Suppressor macrophage treated with lipopolysaccharide for 4 hours (primary cell): ENCODE measurements at regions not wholly inside any gene's neighbourhood (a gene's known extent, or its start where the extent isn't known, plus 50 kb on each side); places are given as distances from the start of the nearest gene placed in this dataset.
"Not testable (repeated sequence)": the region's sequence is repeated elsewhere in the genome, so short reads cannot be mapped to it uniquely, and the experiment has no call there.

ENCODE experiments used
- DNase-seq: peaks from one replicate; pipeline ENCODE4 v3.0.0-alpha.2; 2020

DNA sequence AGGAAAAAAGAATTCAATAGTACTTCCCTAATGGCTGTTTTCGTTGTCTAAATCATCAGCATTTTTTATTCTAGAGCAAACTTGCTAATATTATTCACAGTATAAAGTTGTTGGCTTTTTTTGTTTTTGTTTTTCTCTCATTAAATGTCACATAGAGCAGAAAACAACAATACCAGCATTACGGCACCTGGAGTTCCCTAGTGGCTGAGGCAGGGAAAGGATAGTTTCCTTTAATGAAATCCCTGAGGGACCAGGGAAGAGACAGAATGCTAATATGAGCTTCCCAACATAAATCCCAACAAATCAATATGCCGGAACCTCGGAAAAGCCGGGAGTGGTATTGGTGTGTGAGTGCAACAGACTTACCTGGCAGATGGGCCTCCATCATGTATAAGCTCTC, 235.2 kb upstream of the ASCC3 start:
- DNase-seq: no peak

DNA sequence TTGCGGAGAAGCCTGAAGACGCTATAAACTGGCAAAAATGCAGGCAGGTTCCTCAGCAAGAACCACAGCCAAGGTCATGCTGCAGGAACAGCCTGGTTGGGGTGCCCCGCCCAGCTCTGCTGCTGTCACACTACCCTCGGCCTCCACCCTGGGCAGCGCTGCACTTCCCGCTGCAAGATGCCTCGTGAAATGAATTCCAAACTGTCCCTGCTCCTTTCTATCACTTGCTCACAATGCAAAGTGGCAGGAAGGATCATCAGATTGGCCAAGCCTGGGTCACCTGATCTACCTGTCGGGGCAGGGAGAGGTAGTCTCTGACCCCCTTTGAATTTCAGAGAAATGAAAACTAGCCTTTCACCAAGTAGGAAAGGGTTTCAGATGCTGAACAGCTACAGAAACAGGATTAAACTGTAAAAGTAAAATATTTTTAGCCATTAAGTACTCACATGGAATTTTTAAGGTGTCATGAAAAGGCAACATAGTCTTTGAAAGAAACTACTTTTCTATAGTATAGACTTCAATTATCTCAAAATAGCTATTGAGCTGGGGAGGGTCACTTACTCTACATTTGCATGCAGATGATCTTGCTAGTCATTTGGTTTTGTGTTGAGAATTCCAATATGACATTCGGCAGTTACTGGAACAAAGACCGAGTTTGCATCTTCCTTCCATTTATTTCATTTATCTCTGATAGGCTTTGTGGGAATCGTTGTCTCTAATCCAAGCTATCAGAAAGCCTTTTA, 236.4 kb upstream of the ASCC3 start:
- DNase-seq: no peak

DNA sequence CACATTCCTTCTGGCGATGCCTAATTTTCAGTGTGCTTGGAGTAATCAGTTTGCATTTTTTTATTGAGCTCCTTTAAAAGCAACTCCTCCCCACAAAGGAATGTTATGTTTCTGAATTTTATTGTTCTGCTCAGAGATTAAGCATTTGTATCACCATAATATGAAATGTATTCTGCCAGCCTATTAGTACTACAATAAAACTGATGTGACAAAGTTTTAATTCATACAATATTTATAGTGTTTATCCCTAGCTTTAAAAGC, 236.9 kb upstream of the ASCC3 start:
- no peak for DNase-seq

- DNase-seq: no peak
Measured at GRCh38 chr6:101120747-101121146, 239.6 kb upstream of the ASCC3 start.

DNA sequence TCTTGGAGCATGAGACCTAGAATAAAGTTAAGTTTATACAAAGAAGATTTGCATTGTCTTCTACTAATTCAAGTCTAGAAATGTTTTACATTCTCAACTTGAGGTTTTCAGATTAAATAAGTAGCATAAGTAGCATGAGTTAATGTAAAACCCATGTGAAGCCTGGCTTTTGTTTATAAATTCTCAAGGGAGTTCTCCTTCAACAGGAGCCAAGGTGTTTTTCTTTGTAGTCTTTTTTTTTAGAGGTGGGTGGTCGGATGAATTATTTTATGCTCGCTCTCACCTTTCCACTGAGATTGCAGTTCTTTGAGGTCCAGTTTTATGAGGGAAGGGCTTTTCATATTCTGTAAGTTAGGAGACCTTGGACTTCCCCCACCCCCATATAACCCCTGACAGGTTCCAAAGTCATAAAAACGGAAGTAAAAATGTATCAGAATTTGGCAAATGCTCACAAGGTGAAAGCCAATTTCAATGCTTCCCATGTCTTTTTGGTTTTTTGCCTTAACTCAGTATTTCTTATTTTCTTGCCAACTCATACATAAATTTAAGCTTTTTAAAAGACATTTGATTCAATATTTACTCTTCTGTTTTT, 244.3 kb upstream of the ASCC3 start:
- DNase-seq: no peak

DNA sequence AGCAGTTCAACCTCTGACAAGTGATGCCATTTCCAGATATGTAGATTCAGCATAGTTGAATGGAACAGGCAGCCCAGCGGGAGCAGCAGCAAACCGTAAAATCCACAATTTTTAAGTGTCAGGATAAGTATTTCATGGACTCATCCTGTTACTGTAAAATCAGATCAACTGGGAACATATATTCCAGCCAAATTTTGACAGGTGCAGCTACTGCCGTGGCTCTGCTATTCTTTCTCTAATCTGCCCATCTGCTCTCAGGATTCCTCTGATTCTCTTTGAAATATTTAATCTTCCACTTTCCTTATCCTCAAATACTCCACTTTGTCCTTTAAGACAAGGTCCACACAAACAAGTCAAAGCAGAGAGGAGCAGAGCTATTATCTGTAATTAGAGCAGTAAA, 245.4 kb upstream of the ASCC3 start:
- DNase-seq: no peak

DNA sequence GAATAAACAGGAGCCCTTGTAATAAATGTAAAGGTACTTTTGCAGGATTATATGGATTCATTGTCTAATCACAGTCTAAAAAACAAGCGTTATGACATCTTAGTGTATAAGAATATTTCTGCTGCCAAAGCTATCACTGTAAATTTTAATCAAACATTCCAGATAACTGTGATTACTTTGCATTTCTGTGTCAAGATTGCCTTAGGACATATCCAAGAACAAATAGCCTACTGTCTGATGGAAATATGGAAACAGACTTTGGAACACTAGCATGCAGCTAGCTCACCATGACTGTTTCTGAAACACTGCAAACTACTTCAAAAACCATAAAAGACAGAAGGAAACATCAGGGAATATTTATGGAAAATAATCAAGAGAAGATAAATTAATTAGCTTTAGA, 248.7 kb upstream of the ASCC3 start:
- DNase-seq: no peak

DNA sequence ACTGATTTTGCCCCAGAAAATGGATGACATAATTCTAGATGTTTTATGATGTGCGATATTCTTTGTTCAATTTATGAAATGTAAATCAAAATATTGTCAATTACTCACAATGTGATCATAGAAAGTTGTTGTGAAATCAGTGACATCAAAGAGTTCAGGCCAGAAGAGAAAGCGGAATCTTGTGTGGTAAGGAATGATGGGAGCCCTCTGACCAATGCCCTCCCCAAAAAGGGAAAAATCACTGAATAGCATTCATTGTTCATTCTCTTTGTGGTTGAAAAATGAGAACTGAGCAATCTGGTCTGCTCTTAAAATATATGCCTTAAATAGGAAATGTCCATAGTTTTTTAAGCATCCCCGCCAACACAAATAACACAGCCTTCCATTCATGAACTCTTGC, 247.1 kb upstream of the GRIK2 start:
- no peak for DNase-seq

GRCh38 chr6:101150226-101150625, 243.3 kb upstream of the GRIK2 start:
- no peak for DNase-seq

DNA sequence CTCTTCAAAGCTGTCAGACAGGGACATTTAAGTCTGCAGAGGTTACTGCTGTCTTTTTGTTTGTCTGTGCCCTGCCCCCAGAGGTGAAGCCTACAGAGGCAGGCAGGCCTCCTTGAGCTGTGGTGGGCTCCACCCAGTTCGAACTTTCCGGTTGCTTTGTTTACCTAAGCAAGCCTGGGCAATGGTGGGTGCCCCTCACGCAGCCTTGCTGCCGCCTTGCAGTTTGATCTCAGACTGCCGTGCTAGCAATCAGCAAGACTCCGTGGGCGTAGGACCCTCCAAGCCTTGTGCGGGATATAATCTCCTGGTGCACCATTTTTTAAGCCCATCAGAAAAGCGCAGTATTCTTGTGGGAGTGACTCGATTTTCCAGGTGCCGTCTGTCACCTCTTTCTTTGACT, 235.9 kb upstream of the GRIK2 start:
- not testable (repeated sequence) for DNase-seq

GRCh38 chr6:101163611-101164010, 229.9 kb upstream of the GRIK2 start:
- DNase-seq: no peak

GRCh38 chr6:101167638-101168037, 225.9 kb upstream of the GRIK2 start:
- no peak for DNase-seq

DNA sequence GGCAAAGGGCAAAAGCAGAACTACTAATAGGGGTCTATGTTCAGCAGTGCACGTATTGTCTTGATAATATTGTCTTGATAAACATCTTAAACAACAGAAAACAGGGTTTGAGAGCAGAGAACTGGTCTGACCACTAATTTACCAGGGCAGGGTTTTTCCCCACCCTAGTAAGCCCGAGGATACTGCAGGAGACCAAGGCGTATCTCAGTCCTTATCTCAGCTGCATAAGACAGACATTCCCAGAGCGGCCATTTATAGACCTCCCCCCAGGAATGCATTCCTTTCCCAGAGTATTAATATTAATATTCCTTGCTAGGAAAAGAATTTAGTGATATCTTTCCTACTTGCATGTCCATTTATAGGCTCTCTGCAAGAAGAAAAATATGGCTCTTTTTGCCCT, 222.5 kb upstream of the GRIK2 start:
- DNase-seq: not testable (repeated sequence)

GRCh38 chr6:101178748-101179147, 214.8 kb upstream of the GRIK2 start:
- DNase-seq: no peak

- DNase-seq: no peak
Measured at GRCh38 chr6:101181006-101181405, 212.5 kb upstream of the GRIK2 start.

DNA sequence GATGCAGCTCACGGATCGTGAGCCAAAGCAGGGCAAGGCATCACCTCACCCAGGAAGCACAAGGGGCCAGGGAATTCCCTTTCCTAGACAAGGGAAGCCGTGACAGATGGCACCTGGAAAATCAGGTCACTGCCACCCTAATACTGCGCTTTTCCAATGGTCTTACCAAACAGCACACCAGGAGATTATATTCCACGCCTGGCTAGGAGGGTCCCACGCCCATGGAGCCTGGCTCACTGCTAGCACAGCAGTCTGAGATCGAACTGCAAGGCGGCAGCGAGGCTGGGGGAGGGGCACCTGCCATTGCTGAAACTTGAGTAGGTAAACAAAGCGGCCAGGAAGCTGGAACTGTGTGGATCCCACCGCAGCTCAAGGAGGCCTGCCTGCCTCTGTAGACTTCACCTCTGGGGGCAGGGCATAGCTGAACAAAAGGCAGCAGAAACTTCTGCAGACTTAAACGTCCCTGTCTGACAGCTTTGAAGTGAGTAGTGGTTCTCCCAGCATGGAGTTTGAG, 205.2 kb upstream of the GRIK2 start:
- not testable (repeated sequence) for DNase-seq

- no peak for DNase-seq
Measured at GRCh38 chr6:101195588-101195987, 197.9 kb upstream of the GRIK2 start.

DNA sequence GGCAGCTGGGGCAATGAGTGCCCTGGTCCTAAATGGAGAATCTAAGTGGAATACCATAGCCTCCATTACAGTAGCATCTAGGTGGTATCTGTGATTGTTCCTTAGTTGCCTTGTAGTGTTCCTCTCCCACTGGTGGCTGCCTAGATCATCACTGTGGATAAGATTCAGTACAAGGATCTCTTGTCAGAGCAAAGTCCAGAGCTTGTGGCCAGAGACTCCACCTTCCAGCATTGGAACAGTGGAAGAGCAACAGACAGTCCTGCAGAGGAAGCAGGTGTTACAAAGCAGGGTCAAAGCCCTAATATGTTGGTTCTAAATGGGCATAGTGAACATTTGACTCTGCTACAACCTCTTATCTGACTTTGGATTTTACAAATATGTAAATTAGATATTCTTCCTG, 194.1 kb upstream of the GRIK2 start:
- DNase-seq: no peak

DNA sequence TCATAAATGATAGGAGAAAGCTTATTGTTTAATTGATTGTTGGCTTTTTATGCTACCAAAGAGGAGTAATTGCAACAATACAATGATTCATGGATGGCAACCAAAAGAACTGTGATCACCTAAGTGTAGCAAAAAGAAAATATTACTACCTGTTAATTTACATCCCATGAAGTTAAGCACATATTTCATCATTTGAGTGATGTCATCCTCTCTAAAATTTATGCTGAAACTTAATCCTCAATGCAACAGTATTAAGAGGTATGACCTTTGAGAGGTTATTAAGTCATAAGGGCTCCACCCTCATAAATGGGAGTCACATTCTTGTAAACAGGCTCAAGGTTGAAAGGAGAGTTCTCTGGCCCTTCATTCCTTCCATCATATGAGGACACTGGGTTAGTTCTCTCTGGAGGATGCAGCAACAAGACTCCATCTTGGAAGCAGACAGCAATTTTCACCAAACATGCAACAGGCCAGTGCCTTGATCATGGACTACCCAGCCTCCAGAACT, 190.6 kb upstream of the GRIK2 start:
- DNase-seq: no peak

GRCh38 chr6:101203664-101204063, 189.8 kb upstream of the GRIK2 start:
- no peak for DNase-seq

DNA sequence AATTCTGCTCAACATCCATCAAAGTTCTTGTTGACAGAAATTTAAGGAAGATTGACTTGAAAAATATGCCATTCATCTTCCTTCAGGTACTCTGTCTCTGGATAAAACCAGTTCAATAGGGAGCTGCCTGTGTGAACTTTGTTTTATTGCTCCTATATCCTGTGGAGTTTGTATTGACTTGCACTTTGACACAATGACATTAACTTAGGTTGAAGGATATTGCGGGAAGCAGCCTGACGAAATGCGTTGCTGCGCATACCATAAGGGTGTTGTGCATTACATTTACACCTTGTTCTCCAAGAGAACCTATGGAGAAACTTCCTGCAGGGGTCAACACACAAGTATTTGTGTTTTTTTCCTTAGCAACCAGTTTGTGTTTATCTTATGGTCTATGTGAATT, 185.4 kb upstream of the GRIK2 start:
- no peak for DNase-seq

DNA sequence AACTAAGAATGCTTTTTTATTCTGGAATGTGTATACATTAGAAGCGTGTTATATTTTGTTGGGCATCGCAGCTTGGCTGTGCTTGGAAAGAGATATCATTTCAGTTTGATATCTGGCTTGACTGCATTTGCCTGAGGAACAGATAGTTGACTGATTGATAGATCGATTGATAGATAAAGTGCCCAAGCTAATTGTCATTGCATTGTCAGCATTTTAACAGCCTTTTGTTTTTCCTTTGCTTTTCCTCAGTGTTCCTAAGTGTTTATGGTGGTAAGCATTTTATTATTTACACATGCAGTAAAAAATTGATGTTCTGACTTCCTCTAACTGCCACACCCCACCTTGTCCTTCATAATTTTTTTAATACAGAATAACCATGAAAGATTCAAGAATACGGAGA, 180.9 kb upstream of the GRIK2 start:
- no peak for DNase-seq

GRCh38 chr6:101222007-101222406, 171.5 kb upstream of the GRIK2 start:
- DNase-seq: no peak

GRCh38 chr6:101224751-101225150, 168.8 kb upstream of the GRIK2 start:
- no peak for DNase-seq

- no peak for DNase-seq
Measured at GRCh38 chr6:101226677-101227135, 166.8 kb upstream of the GRIK2 start.
